ENCODE measurements at regions not wholly inside any gene's neighbourhood (a gene's known extent, or its start where the extent isn't known, plus 50 kb on each side); places are given as distances from the start of the nearest gene placed in this dataset.

GRCh38 chr2:79453918-79454317 is 58.9 kb upstream of the CTNNA2 start:
- DNase-seq, result no peak

- no peak for DNase-seq
Observed at GRCh38 chr2:79452651-79453050, 60.2 kb upstream of the CTNNA2 start.

GRCh38 chr2:79447463-79447862 is 65.4 kb upstream of the CTNNA2 start:
- no peak for DNase-seq

DNA sequence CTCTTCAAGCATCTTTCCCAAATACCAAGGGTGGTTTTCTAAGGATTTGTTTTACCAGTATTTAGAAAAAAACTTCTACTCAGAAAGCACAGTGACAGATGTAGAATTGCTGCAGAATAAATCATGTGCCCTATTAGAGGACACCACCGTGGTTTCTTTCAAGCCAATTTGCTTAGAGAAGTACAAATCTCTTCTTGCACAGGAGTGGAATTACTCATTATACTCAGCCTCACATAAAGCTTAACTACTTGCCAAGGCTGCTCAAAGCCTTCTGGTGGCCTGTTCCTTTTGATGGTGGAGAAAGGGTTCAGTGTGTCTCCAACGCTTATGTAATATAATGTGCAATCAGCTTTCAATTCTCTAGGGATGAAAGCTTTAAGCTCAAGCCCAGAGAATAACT is 66.5 kb upstream of the CTNNA2 start:
- DNase-seq, result no peak

GRCh38 chr2:79437433-79438267 is 75.2 kb upstream of the CTNNA2 start:
- no peak for DNase-seq

GRCh38 chr2:79434362-79434761 is 78.5 kb upstream of the CTNNA2 start:
- DNase-seq, result no peak

GRCh38 chr2:79432731-79433146 is 80.1 kb upstream of the CTNNA2 start:
- DNase-seq, result no peak

DNA sequence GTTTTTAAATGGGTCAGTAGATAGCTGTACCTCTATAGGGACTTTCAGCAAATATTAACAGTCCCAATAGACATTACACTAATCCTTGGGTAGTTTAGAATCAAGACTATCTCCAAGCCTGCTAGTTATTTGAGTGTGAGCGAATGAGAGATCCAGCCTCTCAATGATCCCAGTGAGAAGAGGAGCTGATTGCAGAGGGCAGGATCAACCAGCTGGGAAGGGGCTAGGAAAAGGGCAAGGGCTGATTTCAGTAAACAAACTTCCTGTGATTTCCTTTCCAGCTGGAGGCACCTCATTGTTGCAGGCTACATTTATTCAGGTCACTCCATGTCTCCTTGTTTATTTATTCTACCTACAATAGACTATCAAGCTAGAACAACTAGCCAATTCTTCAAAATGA is 84.1 kb upstream of the CTNNA2 start:
- DNase-seq, result no peak

DNA sequence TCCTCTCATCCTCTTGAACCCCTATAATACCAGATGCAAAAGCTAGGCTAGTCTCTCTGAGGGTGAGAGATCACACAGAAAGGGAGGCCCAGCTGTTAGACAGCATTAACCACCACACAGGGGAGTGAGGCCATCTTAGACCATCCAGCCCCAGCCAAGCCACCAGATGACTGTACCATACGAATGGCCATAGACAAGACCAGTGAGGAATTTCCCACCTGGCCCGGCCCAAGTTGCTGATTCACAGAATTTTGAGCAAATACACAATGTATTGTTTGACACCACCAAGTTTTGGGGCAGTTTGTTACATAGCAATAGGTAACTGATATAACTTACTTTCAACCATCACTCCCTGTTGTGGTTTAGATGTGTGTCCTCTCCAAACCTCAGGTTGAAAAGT is 98.2 kb upstream of the CTNNA2 start:
- no peak for DNase-seq

GRCh38 chr2:79394485-79394859 is 118.4 kb upstream of the CTNNA2 start:
- DNase-seq, result no peak

- no peak for DNase-seq
Observed at GRCh38 chr2:79393806-79394484, 118.9 kb upstream of the CTNNA2 start.

- DNase-seq, result no peak
Observed at GRCh38 chr2:79393107-79393685, 119.7 kb upstream of the CTNNA2 start.

GRCh38 chr2:79389481-79389880 is 123.4 kb upstream of the CTNNA2 start:
- DNase-seq, result no peak

DNA sequence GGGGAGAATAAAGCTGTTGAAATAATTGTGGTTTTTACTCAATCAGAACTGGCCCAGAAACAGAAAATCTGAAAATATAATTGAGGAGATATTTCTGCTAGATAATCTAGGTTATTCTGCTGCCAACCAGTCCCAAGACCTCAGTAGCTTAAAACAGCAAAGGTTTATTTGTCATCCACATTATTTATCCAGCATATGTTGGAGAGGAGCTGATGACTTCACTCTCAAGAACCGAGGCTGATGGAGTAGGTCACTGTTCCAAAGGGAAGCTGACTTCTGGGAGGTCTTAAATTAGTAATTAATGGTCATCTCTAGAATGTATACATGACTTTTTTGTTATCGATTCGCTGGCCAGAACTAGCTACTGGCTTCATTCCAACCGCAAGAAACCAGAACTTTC is 124.8 kb upstream of the CTNNA2 start:
- DNase-seq, result no peak

DNA sequence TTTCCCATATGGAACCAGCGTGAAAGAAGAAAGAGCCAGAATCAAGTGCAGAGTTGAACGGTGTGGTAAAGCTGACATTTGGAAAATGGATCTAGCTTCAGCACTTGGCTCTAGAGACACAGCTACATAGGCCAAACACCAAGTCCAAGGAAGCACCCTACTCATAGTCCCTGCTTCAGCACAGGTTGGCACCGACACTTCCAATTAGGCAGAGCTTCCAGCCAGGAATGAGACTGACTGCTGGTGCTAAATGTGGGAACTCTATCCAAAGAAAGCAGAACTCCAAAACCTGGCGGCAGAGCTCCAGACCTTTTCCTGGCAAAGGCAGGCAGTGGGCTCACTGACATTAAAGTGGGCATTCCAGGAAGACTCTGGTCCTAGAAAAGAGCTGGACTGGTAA is 125.4 kb upstream of the CTNNA2 start:
- DNase-seq, result no peak

- DNase-seq, result no peak
Observed at GRCh38 chr2:79383681-79384080, 129.2 kb upstream of the CTNNA2 start.

- no peak for DNase-seq
Observed at GRCh38 chr2:79375817-79376216, 137.0 kb upstream of the CTNNA2 start.

- no peak for DNase-seq
Observed at GRCh38 chr2:79373358-79374130, 139.3 kb upstream of the CTNNA2 start.

DNA sequence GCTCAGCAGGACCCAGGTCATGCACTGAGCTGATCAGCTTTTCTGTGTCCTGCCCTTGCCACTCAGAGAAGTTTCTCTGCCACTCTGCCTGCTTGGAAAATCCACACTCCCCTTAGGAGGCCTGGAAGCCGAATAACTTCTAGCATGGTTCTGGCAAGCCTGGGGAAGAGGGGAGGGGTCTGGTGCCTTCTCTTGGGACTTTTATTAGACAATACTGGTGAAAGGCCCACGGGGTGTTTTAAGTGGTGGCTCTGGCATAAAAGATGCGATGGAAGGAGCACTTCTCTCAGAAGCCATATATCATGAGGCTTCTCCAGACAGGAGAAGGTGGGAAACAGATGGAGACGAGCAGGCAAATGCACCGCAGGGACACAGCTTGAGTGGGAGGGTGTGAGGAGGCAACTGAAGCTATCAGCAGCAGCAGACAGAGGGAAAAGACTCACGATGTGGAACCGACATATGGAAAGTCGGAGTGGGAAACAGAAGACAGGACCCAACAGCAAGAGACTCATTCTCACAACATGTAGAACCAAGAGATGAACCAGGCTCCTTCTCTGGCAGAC is 141.8 kb upstream of the CTNNA2 start:
- DNase-seq, result no peak

- no peak for DNase-seq
Observed at GRCh38 chr2:79369127-79369526, 143.7 kb upstream of the CTNNA2 start.

- DNase-seq, result no peak
Observed at GRCh38 chr2:79368116-79368630, 144.7 kb upstream of the CTNNA2 start.

- no peak for DNase-seq
Observed at GRCh38 chr2:79359419-79359818, 153.4 kb upstream of the CTNNA2 start.

GRCh38 chr2:79355569-79355968 is 157.3 kb upstream of the CTNNA2 start:
- no peak for DNase-seq

Measured in fibroblast of skin of right quadriceps (primary cell).